ENCODE measurements at regions not wholly inside any gene's neighbourhood (a gene's known extent, or its start where the extent isn't known, plus 50 kb on each side); places are given as distances from the start of the nearest gene placed in this dataset.
A peak's percentile ranks its signal among the peaks of the same experiment; 100 is the strongest.
"Not testable (repeated sequence)": the region's sequence is repeated elsewhere in the genome, so short reads cannot be mapped to it uniquely, and the experiment has no call there.

DNA sequence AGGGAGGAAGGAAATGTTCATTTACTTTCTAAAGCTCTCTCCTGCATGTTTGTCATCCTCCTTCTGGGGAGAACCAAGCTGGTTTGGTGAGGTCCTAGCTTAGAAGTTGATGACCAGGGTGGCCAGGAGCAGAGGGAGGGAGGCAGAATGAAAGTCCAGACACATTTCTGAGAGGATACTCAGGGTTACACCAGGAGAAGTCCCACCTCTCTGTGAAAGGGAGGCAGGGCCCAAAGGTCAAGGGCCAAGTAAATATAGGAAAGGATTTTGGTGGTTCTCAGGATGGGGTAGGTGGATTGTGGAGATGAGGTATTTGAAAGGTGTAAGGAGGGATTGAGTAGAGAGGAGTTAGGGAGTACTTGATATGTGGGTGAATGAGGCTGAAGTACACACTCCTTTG lies 58.0 kb upstream of the FBXO11 start:
- no peak overlapping the region for H3K27ac Mint-ChIP-seq
- H3K4me3 Mint-ChIP-seq = no peak overlapping the region

DNA sequence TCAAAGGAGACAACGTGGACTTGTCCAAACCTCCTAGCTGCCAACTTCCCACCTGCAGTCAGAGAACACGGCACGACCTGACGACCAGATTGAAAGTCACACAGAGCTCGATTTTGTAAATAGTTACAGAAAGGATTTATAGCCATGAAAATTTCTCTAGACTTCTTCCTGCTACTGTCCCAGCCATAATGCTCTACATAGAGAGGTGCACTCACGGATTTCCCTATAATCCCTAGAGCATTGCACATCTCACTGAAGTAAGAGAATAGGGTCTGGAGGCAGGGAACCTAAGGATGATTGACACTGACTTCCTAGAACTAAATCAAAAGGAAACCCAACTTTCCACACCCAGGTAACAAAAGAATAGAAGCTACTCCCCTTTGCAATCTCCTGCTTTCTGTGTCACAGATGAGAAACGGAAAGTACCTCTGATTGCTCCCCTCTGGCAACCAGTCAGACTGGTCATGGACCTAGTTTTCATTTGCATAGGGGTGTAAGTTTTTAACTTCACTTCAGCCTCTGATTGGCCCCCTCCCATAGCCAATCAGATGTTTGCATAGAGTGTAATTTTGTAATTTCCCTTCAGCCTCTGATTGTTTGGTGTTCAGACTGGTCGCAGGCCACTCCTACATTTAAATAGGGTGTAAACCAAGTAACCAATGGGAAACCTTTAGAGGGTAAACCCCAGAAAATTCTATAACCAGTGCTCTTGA lies 58.6 kb upstream of the FBXO11 start:
- H3K36me3 Mint-ChIP-seq = peaks cover 4% of the 10 kb centered on the region
- DNase-seq (ENCODE audit: low spot score in 2 of 2) (no peak), ATAC-seq (ENCODE audit: low read depth) (peak; percentile 46)
- H3K27me3 Mint-ChIP-seq = peaks cover 3% of the 10 kb centered on the region
- no peaks in the 10 kb centered on the region for H3K4me1 Mint-ChIP-seq
- no peak overlapping the region for H3K27ac Mint-ChIP-seq
- peaks cover 2% of the 10 kb centered on the region for H3K9me3 Mint-ChIP-seq
- no peak overlapping the region for H3K4me3 Mint-ChIP-seq

More for the DNA sequence above, 58.0 kb upstream of the FBXO11 start:
- Mint-ChIP-seq H3K36me3 (peaks cover 4% of the 10 kb centered on the region), H3K9me3 (peaks cover 2% of the 10 kb centered on the region), H3K27me3 (peaks cover 3% of the 10 kb centered on the region), H3K4me1 (no peaks in the 10 kb centered on the region)
- ATAC-seq (ENCODE audit: low read depth) = no peak
- no peak for DNase-seq (ENCODE audit: low spot score in 2 of 2)

DNA sequence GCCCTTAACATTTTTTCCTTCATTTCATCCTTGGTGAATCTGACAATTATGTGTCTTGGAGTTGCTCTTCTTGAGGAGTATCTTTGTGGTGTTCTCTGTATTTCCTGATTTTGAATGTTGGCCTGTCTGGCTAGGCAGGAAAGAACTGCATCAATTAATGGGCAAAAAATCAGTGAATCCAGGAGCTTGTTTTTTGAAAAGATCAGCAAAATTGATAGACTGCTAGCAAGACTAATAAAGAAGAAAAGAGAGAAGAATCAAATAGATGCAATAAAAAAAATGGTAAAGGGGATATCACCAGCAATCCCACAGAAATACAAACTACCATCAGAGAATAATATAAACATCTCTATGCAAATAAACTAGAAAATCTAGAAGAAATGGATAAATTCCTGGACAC lies 70.4 kb upstream of the FBXO11 start:
- H3K9me3 Mint-ChIP-seq; H3K4me3 Mint-ChIP-seq; H3K36me3 Mint-ChIP-seq; H3K4me1 Mint-ChIP-seq; DNase-seq (ENCODE audit: low spot score in 2 of 2); H3K27me3 Mint-ChIP-seq; ATAC-seq (ENCODE audit: low read depth); H3K27ac Mint-ChIP-seq: not testable (repeated sequence)

DNA sequence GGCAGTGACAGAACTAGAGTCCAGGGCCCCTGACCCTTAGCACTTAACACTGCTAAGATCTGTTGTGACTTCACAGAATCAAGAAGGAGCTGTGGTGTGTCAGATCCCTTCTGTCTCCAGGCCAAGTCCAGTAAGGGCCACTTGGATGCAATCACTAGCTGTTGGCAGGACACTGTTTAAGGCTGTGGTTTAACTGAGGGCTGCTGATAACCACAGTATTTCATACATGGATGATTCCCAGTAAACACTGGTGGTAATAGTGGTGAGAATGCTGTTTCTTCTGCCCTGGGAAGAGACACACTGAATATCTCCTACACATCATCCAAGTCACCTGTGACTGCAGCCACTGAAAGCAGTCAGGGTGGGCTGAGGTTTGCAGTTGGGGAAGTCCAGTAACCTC lies 77.7 kb upstream of the FBXO11 start:
- Mint-ChIP-seq H3K36me3 (peaks cover 2% of the 10 kb centered on the region), H3K9me3 (peaks cover 3% of the 10 kb centered on the region), H3K4me1 (peaks cover 6% of the 10 kb centered on the region), H3K4me3 (no peak overlapping the region), H3K27me3 (peaks cover 2% of the 10 kb centered on the region), H3K27ac (no peak overlapping the region)
- no peak for DNase-seq (ENCODE audit: low spot score in 2 of 2)
- no peak for ATAC-seq (ENCODE audit: low read depth)

DNA sequence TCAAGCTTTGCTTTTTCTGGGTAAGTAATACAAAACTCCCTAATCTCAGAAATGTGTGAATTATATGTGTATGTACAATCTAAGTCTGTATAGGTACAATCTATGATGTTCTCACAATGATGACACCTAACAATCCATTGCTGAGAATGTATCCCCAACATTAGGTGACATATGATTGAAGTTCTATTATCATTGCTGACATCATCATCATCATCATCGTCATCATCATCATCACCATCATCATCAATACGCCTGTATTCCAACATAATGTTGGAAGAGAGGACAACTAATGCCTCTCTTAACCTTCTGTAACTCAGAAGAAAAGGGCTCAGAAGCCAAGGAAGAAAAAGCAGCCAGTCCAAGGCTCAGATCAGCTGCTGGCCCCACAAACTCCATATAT lies 84.2 kb upstream of the FBXO11 start:
- H3K36me3 Mint-ChIP-seq = peaks cover 2% of the 10 kb centered on the region
- H3K4me1 Mint-ChIP-seq = peaks cover 2% of the 10 kb centered on the region
- H3K4me3 Mint-ChIP-seq = no peak overlapping the region
- ATAC-seq (ENCODE audit: low read depth) (no peak), DNase-seq (ENCODE audit: low spot score in 2 of 2) (no peak)
- H3K9me3 Mint-ChIP-seq = peaks cover 3% of the 10 kb centered on the region
- peaks cover 2% of the 10 kb centered on the region for H3K27me3 Mint-ChIP-seq
- no peak overlapping the region for H3K27ac Mint-ChIP-seq

DNA sequence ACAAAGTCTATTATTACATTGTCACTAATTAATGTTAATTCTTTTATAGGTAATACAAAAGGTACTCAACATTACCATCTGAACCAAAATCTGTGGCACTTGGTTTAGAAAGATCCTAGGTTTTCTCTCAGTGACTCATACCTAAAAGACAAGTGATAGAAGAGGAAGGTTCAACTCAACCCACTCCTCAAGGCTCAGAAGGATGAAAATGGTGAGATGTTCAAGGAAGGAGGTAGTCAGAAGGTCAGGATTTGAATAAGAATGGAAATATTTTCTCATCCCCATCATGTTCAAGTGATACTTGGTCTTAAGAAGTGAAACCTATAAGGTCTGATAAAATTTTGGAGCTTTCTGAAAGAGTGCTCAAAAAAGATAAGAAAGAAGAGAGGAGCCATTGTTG lies 86.4 kb upstream of the FBXO11 start:
- no peaks in the 10 kb centered on the region for H3K27me3 Mint-ChIP-seq
- H3K4me1 Mint-ChIP-seq = no peaks in the 10 kb centered on the region
- ATAC-seq (ENCODE audit: low read depth) (no peak), DNase-seq (ENCODE audit: low spot score in 2 of 2) (no peak)
- no peaks in the 10 kb centered on the region for H3K36me3 Mint-ChIP-seq
- no peaks in the 10 kb centered on the region for H3K9me3 Mint-ChIP-seq
- H3K27ac Mint-ChIP-seq = no peak overlapping the region
- H3K4me3 Mint-ChIP-seq = no peak overlapping the region

DNA sequence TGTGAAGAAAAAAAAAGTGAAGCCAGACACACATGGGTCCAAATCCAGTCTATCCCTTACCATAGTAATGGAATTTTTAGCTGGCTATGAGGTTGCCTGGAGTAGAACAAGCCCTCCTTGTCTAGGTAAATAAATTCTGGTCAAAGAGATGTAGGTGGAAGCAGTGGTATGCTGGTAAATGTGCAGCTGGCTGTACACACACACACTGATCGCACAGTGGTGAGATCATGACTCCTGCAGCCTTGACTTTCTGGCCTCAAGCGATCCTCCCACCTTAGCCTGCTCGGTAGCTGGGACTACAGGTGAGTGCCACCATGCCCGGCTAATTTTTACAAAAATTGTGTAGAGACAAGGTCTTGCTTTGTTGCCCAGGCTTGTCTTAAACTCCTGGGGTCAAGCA lies 90.5 kb upstream of the FBXO11 start:
- no peak overlapping the region for H3K27ac Mint-ChIP-seq
- H3K4me1 Mint-ChIP-seq = peaks cover 2% of the 10 kb centered on the region
- no peak overlapping the region for H3K4me3 Mint-ChIP-seq
- H3K9me3 Mint-ChIP-seq = no peaks in the 10 kb centered on the region
- no peak for ATAC-seq (ENCODE audit: low read depth)
- no peaks in the 10 kb centered on the region for H3K27me3 Mint-ChIP-seq
- H3K36me3 Mint-ChIP-seq = no peaks in the 10 kb centered on the region
- DNase-seq (ENCODE audit: low spot score in 2 of 2) = no peak

DNA sequence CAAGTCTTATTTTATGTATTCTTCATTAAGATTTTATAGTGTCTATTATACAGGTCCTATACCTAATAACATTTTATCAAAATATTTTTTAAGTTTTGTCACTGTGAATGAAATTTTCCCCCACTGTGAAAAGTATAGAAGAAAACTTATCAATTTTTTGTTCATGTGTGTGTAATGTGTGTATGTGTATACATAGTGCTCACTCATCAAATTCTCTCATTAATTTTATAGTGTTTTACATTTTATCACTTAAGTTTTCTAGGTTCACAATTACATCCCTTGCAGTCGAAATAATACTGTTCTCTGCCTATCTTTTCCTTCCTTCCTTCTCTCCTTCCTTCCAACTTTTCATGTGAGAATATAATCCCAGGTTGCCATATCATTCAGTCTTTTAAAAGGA lies 93.2 kb upstream of the FBXO11 start:
- DNase-seq (ENCODE audit: low spot score in 2 of 2) (no peak), ATAC-seq (ENCODE audit: low read depth) (no peak)
- Mint-ChIP-seq H3K36me3 (no peaks in the 10 kb centered on the region), H3K4me3 (no peak overlapping the region), H3K27me3 (no peaks in the 10 kb centered on the region), H3K4me1 (peaks cover 2% of the 10 kb centered on the region), H3K9me3 (no peaks in the 10 kb centered on the region), H3K27ac (no peak overlapping the region)

DNA sequence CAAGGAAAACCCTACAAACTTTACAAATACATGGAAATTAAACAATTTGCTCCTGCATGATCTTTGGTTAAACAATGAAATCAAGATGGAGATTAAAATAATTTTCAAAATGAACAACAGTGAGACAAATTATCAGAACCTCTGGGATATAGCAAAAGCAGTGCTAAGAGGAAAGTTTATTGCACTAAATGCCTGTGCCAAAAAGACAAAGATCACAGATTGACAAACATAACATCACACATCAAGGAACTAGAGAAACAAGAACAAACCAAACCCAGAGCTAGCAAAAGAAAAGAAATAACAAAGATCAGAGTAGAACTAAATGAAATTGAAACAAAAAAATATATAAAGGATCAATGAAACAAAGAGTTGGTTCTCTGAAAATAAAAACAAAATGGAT lies 95.2 kb upstream of the FBXO11 start:
- H3K4me1 Mint-ChIP-seq = peaks cover 2% of the 10 kb centered on the region
- no peaks in the 10 kb centered on the region for H3K36me3 Mint-ChIP-seq
- no peak overlapping the region for H3K27ac Mint-ChIP-seq
- ATAC-seq (ENCODE audit: low read depth) = no peak
- no peaks in the 10 kb centered on the region for H3K27me3 Mint-ChIP-seq
- H3K9me3 Mint-ChIP-seq = no peaks in the 10 kb centered on the region
- H3K4me3 Mint-ChIP-seq = no peak overlapping the region
- no peak for DNase-seq (ENCODE audit: low spot score in 2 of 2)

DNA sequence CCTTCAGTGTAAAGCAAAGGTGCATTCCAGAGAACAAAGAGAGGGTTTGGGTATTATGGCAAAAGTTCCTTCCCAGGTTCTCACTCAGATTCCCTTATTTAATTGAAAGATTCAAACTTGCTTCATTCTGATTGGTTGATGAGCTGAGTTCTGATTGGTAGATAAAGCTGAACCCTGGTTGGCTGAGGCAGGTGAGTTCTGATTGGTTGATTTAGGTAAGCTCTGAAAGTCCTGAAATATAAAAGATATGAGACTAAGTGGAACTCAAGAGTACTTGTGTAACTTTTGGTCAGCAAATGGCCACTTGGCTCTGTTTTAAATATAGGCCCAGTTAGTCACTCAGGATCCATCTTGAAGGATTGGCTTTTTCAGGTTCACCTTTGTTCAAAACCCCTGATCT lies 99.8 kb upstream of the FBXO11 start:
- Mint-ChIP-seq H3K36me3 (no peaks in the 10 kb centered on the region), H3K4me3 (no peak overlapping the region), H3K27ac (no peak overlapping the region)

DNA sequence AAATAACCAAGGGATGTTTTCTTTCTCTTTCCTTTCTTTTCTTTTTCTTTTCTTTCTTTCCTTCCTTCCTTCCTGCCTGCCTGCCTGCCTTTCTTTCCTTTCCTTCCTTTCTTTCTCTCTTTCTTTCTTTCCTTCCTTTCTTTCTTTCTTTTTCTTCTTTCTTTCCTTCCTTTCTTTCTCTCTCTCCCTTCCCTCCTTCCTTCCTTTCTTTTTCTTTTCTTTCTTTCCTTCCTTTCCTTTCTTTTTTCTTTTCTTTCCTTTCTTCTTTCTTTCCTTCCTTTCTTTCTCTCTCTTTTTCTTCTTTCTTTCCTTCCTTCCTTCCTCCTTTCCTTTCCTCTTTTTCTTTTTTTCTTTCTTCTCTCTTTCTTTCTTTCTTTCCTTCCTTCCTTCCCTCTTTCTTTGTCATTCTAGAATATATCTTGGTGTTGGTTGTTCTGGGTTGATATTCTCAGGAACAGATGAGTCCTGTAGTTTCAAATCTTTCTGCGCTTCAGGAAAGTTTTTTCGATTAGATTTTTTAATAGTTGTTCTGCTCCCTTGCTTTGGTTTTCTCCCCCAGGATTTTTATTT lies 101.5 kb upstream of the FBXO11 start:
- no peak overlapping the region for H3K27ac Mint-ChIP-seq
- peaks cover 1% of the 10 kb centered on the region for H3K9me3 Mint-ChIP-seq
- ATAC-seq (ENCODE audit: low read depth) (no peak), DNase-seq (ENCODE audit: low spot score in 2 of 2) (no peak)
- no peaks in the 10 kb centered on the region for H3K36me3 Mint-ChIP-seq
- H3K4me3 Mint-ChIP-seq = no peak overlapping the region
- H3K4me1 Mint-ChIP-seq = no peaks in the 10 kb centered on the region
- no peaks in the 10 kb centered on the region for H3K27me3 Mint-ChIP-seq

More for the DNA sequence above, 99.8 kb upstream of the FBXO11 start:
- ATAC-seq (ENCODE audit: low read depth) = no peak
- no peak for DNase-seq (ENCODE audit: low spot score in 2 of 2)
- peaks cover 2% of the 10 kb centered on the region for H3K4me1 Mint-ChIP-seq
- peaks cover 1% of the 10 kb centered on the region for H3K9me3 Mint-ChIP-seq
- no peaks in the 10 kb centered on the region for H3K27me3 Mint-ChIP-seq

DNA sequence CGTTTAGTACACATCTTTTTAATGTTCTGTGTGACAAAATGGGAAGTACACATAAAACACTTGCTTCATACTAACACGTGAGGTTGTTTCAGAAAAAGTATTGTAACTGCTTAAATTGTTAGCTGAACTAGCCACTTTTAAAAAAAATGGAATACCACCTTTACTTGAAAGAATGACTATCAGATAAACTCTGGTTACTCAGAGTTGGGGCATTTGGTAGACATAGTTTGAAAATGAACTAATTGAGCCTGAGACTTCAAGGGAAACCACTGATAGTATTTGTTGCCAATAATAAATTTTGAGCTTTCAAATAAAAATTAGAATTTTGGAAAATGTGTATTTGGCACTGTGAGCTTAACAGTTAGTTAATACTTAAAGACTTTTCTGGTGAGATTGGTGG lies 103.0 kb upstream of the FBXO11 start:
- Mint-ChIP-seq H3K36me3 (no peaks in the 10 kb centered on the region), H3K4me3 (no peak overlapping the region), H3K27me3 (no peaks in the 10 kb centered on the region), H3K4me1 (no peaks in the 10 kb centered on the region), H3K27ac (no peak overlapping the region), H3K9me3 (peaks cover 1% of the 10 kb centered on the region)
- ATAC-seq (ENCODE audit: low read depth) = no peak
- DNase-seq (ENCODE audit: low spot score in 2 of 2) = no peak

DNA sequence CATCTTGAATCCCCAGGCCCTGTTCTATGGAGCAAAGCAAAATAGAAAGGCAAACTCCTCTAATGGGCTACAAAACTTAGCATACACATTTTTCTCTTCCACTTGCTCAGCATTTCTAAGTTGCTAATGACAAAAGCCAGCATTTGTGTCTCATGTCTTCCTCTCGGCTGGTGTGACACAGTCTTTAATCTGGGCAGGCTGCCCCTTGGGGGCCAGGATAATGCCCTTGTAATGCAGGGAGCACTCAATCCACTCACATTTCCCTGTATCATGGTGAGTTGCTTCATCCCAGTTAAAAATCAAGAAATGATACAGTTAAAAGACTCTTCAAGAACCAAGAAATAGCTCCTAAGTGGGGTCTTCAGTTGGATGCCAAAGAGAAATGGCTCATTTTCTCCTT lies 109.1 kb upstream of the FBXO11 start:
- no peak for ATAC-seq (ENCODE audit: low read depth)
- peaks cover 10% of the 10 kb centered on the region for H3K27me3 Mint-ChIP-seq
- H3K9me3 Mint-ChIP-seq = peaks cover 2% of the 10 kb centered on the region
- DNase-seq (ENCODE audit: low spot score in 2 of 2) = no peak
- H3K4me1 Mint-ChIP-seq = no peaks in the 10 kb centered on the region
- no peak overlapping the region for H3K27ac Mint-ChIP-seq
- peaks cover 2% of the 10 kb centered on the region for H3K36me3 Mint-ChIP-seq
- no peak overlapping the region for H3K4me3 Mint-ChIP-seq

DNA sequence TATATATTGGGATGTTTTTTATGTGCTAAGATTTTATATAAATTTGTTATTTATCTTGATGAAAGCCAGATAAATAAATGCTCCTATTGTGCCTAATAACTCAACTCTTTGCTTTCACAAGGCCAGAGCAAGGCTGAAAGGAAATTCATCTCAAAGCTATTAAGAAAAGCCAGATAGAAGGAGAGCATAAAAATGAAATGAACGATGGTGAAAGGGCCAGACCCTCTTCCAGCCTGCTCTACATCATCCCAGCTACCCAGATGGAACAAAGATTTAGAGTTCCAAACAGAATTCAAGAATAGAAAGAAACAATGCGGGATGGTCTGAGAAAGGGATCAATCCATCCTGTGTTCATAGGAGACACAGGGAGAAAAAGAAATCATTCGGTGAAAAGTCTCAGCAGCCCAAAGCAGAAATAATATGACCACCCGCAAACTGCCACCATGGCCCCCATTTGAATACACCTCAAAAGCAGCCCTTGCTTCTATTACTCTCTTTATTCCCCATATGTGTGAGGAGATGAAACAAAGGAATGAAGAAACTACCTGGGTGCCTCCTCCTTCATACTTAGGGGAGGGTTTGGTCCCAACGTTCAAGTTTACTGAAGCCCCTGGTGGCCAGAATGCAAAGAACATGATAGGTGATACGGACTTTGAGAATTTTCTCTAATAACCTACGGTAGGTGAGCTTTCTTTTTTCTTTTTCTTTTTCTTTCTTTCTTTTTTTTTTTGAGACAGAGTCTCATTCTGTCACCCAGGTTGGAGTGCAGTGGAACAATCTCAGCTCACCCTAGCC lies 110.1 kb upstream of the FBXO11 start:
- no peak overlapping the region for H3K4me3 Mint-ChIP-seq
- H3K4me1 Mint-ChIP-seq = no peaks in the 10 kb centered on the region
- peaks cover 2% of the 10 kb centered on the region for H3K9me3 Mint-ChIP-seq
- peaks cover 2% of the 10 kb centered on the region for H3K36me3 Mint-ChIP-seq
- DNase-seq (ENCODE audit: low spot score in 2 of 2) (no peak), ATAC-seq (ENCODE audit: low read depth) (no peak)
- H3K27ac Mint-ChIP-seq = no peak overlapping the region
- peaks cover 12% of the 10 kb centered on the region for H3K27me3 Mint-ChIP-seq

Measured in memory B cell (primary cell).